ENCODE measurements at regions not wholly inside any gene's neighbourhood (a gene's known extent, or its start where the extent isn't known, plus 50 kb on each side); places are given as distances from the start of the nearest gene placed in this dataset.
"Not testable (repeated sequence)": the region's sequence is repeated elsewhere in the genome, so short reads cannot be mapped to it uniquely, and the experiment has no call there.

DNA sequence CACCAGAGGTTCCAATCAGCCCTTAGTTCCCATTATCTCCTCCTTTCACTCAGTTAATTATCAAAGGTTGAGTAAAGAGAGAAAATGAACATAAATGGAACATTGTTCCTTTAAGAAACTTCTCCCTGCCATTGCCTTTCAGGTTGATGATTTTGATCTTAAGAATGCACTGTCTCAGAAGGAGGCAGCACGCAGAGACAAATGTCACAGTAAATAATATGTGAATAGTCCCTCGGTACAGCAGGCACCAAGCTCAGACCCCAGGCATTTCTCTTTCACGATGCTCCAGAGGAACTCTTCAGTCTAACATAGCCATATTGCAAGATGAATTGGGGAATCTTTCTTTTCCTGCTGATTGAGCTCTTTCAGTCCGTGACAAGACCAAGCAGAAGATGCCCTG, 435.3 kb upstream of the SPTLC3 start:
- DNase-seq (ENCODE audit: low read depth) = no peak
- H3K4me3 ChIP-seq (replicated peaks; ENCODE audit: low read depth, low read length) = no peak overlapping the region
- TF ChIP-seq, protein P1, sequence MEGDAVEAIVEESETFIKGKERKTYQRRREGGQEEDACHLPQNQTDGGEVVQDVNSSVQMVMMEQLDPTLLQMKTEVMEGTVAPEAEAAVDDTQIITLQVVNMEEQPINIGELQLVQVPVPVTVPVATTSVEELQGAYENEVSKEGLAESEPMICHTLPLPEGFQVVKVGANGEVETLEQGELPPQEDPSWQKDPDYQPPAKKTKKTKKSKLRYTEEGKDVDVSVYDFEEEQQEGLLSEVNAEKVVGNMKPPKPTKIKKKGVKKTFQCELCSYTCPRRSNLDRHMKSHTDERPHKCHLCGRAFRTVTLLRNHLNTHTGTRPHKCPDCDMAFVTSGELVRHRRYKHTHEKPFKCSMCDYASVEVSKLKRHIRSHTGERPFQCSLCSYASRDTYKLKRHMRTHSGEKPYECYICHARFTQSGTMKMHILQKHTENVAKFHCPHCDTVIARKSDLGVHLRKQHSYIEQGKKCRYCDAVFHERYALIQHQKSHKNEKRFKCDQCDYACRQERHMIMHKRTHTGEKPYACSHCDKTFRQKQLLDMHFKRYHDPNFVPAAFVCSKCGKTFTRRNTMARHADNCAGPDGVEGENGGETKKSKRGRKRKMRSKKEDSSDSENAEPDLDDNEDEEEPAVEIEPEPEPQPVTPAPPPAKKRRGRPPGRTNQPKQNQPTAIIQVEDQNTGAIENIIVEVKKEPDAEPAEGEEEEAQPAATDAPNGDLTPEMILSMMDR (IDR thresholded peaks at IDR 0.05; ENCODE audit: low read length, missing control alignments) = no peak

DNA sequence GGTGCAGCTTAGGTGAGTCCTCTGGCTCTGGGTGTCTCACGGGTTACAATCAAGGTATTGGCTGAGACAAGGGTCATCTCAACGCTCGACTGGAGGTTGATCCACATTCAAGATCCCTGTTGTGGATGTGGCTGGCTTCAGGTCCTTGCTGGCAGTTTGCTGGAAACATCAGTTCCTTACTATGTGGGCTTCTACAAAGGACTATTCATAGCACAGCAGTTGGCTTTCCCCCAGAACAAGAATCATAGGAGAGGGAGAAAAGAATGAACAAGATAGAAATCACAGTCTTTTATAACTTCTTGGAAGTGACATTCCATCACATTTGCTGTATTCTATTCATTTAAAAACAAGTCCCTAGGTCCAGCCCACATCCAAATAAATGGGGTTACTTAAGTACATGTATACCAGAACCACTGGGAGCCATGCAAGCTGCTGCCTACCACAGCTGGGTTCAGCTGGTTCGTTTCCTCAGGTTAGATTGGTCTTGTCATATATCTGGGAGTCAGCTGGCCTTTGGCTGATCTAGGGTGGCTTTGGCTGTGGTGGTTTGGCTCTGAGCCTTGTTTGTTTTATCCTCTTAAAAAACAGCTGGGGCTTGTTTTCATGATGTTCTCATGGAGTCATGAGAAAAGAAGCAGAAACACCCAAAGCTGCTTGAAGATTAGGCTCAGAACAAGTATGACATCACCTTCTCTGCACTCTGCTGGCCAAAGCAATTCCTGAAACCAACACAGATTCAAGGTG, 433.2 kb upstream of the SPTLC3 start:
- no peak for DNase-seq (ENCODE audit: low read depth)
- TF ChIP-seq, protein P1 (IDR thresholded peaks at IDR 0.05; ENCODE audit: low read length, missing control alignments) = no peak
- no peak overlapping the region for H3K4me3 ChIP-seq (replicated peaks; ENCODE audit: low read depth, low read length)

DNA sequence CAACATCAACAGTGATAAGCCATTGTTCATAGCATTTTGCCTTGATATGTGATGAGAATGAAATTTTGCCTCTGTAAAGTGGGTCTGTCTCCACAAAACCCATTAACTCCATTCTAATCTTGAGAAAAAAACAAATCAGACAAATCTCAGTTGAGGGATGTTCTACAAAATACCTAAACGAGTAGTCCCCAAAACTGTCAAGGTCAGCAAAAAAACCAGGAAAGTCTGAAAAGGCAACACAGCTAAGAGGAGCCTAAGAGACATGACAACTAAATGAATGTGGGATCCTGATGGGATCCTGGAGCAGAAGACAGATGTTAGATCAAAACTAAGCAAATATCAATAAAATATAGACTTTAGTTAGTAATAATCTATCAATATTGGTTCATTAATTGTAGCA, 431.6 kb upstream of the SPTLC3 start:
- no peak overlapping the region for H3K4me3 ChIP-seq (replicated peaks; ENCODE audit: low read depth, low read length)
- TF ChIP-seq, protein P1 (IDR thresholded peaks at IDR 0.05; ENCODE audit: low read length, missing control alignments) = no peak

DNA sequence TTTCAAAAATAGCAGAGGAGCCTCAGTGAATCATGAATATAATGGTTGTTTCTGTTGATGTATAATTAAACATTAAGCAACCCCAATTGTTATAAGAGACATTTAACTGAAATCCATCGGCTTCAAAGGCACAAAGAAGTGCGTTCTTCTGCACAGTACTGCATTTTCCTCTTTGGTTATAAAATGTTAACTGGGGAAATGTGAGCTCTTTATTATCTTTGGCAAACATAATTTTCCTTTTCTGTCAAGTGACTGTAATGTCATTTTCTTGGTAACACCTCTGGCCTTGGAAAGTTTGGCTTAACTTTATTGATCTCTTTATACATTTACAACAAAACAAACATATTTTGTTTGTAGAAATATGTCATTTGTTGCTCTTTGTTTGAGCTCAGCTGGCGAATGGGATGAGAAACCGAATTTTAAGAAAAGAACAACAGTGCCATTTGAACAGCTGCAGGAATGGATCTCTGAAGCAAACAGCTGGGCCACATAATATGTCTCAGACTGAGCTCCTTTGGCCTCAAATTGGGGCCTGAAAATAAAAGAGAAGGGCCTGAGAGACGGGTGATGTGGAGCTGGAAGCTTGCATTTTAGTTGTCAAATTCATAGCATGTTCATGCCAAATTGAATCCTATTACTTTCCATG, 427.0 kb upstream of the SPTLC3 start:
- no peak for DNase-seq (ENCODE audit: low read depth)
- TF ChIP-seq, protein P1 (IDR thresholded peaks at IDR 0.05; ENCODE audit: low read length, missing control alignments) = no peak
- no peak overlapping the region for H3K4me3 ChIP-seq (replicated peaks; ENCODE audit: low read depth, low read length)

More for the DNA sequence above, 431.6 kb upstream of the SPTLC3 start:
- no peak for DNase-seq (ENCODE audit: low read depth)

DNA sequence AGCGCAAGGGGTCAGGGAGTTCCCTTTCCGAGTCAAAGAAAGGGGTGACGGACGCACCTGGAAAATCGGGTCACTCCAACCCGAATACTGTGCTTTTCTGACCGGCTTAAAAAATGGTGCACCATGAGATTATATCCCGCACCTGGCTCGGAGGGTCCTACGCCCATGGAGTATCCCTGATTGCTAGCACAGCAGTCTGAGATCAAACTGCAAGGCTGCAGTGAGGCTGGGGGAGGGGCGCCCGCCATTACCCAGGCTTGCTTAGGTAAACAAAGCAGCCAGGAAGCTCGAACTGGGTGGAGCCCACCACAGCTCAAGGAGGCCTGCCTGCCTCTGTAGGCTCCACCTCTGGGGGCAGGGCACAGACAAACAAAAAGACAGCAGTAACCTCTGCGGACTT, 426.1 kb upstream of the SPTLC3 start:
- DNase-seq (ENCODE audit: low read depth); H3K4me3 ChIP-seq (replicated peaks; ENCODE audit: low read depth, low read length): not testable (repeated sequence)

DNA sequence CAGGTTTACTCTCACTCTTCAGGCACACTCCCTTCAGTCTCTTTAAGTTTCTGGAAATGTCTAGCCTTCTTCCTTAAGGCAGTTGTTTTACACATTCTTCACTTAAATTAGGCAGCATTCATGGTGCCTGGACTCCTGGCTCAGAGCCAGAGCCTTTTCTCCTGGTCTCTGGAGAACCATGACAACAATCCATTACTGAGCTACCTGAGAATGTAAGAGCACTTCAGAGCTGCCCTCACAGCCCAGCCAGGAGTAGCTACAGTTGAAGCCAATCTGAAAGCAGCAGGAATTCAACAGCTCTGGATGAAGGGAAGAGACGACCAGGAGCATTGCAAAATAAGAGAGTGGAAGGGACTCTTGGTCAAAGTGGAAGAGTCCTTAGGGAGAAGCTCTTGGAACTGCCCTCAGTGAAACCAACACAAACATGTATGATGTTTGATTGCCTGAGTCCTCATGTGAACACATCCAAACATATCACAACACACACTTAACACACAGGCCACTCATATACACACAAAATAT, 416.8 kb upstream of the SPTLC3 start:
- TF ChIP-seq, protein P1 (IDR thresholded peaks at IDR 0.05; ENCODE audit: low read length, missing control alignments) = no peak
- no peak for DNase-seq (ENCODE audit: low read depth)
- no peak overlapping the region for H3K4me3 ChIP-seq (replicated peaks; ENCODE audit: low read depth, low read length)

DNA sequence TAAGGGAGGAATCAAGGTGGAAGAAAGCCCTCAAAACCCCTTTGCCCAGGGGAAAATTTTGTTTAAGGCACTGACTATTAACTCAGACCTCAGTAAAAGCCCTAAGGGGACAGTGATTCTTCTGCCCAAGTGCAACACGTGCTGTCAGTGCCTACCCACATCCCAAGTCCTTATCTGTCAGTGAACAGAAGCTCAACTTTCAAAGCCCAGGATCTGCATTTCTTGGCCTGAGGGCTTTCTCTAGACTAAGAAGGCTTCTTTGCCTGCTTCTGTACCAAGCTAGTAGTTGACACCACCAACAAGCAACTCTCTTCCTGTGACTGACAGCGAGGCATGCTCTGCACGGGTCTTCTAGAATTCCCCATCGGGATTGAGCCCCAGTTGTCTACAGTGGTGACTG, 416.0 kb upstream of the SPTLC3 start:
- no peak overlapping the region for H3K4me3 ChIP-seq (replicated peaks; ENCODE audit: low read depth, low read length)
- no peak for DNase-seq (ENCODE audit: low read depth)
- TF ChIP-seq, protein P1 (IDR thresholded peaks at IDR 0.05; ENCODE audit: low read length, missing control alignments) = no peak

Measured in fibroblast of pulmonary artery (primary cell).